Adrenal gland (tissue), 5 donors: ENCODE measurements at regions not wholly inside any gene's neighbourhood (a gene's known extent, or its start where the extent isn't known, plus 50 kb on each side); places are given as distances from the start of the nearest gene placed in this dataset.

Experiments
- CTCF ChIP-seq, 6 experiments: fragments of 450-650 bp in 4 of 6; fragments of 200-600 bp in 2 of 6; sonication (generic) in 1 of 6; IDR thresholded peaks; 1 replicate in 5 of 6; 2 replicates in 1 of 6; pipeline versions ENCODE4 v1.5.1 to v1.8.0; 2016 to 2021; ENCODE audit warnings: antibody characterized with exemption in 6 of 6, mild to moderate bottlenecking in 2 of 6, moderate library complexity in 1 of 6
- POLR2A ChIP-seq, 2 donors: fragments of 450-650 bp; IDR thresholded peaks; one replicate each; pipeline ENCODE4 v1.6.1; 2017; ENCODE audit warnings: antibody characterized with exemption in 2 of 2, mild to moderate bottlenecking in 2 of 2, moderate library complexity in 1 of 2
- donor health status: DM: no; HTN: no; CAD: no.

- TF ChIP-seq CTCF (IDR thresholded peaks at IDR 0.05): no peak
- TF ChIP-seq POLR2A (IDR thresholded peaks at IDR 0.05): no peak
Measured at GRCh38 chr1:195105773-195106172, 1502.5 kb downstream of the KCNT2 start.
